HAP-1 (cell line): ENCODE measurements at regions not wholly inside any gene's neighbourhood (a gene's known extent, or its start where the extent isn't known, plus 50 kb on each side); places are given as distances from the start of the nearest gene placed in this dataset.

ENCODE experiments used
- DNase-seq, 2 experiments: peaks; one replicate each; pipeline ENCODE4 v3.0.0-alpha.2; 2016 to 2020; ENCODE audit warnings: low spot score in 2 of 2
- H3K27me3 ChIP-seq: fragments of 250-450 bp; sonication (Bioruptor Pico); 2 replicates; pipeline ENCODE4 v1.5.1; 2020; ENCODE audit warnings: low read depth, mild to moderate bottlenecking, moderate library complexity
- H3K36me3 ChIP-seq: fragments of 250-450 bp; sonication (Bioruptor Pico); replicated peaks from 2 replicates; pipeline ENCODE4 v1.5.1; 2020; ENCODE audit warnings: mild to moderate bottlenecking
- H3K4me1 ChIP-seq: fragments of 250-450 bp; sonication (Bioruptor Pico); 2 replicates; pipeline ENCODE4 v1.5.1; 2020; ENCODE audit warnings: mild to moderate bottlenecking
- H3K4me3 ChIP-seq: fragments of 250-450 bp; sonication (Bioruptor Pico); 2 replicates; pipeline ENCODE4 v1.5.1; 2020; ENCODE audit warnings: mild to moderate bottlenecking, moderate library complexity
- H3K9me3 ChIP-seq: fragments of 250-450 bp; sonication (Bioruptor Pico); 2 replicates; pipeline ENCODE4 v1.5.1; 2020; ENCODE audit warnings: mild to moderate bottlenecking, moderate library complexity
- in situ Hi-C: fragments of 300-500 bp; cut with MboI; formaldehyde crosslinking; loops from 3 replicates; pipeline ENCODE4 v1.14.3; 2020; ENCODE audit warnings: low sequenced_read_pairs, inconsistent platforms, mixed read lengths

GRCh38 chr5:93303291-93303691 is 277.7 kb downstream of the NR2F1-AS1 start:
- in situ Hi-C loops: no loop called here
- DNase-seq: no peak
- Histone ChIP-seq H3K4me1 (peaks cover 32% of the 10 kb centered on the region), H3K4me3 (no peak overlapping the region), H3K27me3 (no peaks in the 10 kb centered on the region), H3K9me3 (no peaks in the 10 kb centered on the region), H3K36me3 (no peaks in the 10 kb centered on the region)

GRCh38 chr5:93302711-93303110 is 278.3 kb downstream of the NR2F1-AS1 start:
- in situ Hi-C loops: no loop called here
- H3K4me1 ChIP-seq: peaks cover 32% of the 10 kb centered on the region
- no peak for DNase-seq

GRCh38 chr5:93300945-93301344 is 280.1 kb downstream of the NR2F1-AS1 start:
- Histone ChIP-seq H3K4me1 (peaks cover 32% of the 10 kb centered on the region), H3K36me3 (no peaks in the 10 kb centered on the region), H3K9me3 (no peaks in the 10 kb centered on the region), H3K4me3 (no peak overlapping the region), H3K27me3 (no peaks in the 10 kb centered on the region)
- in situ Hi-C loops: no loop called here
- DNase-seq: no peak

More at GRCh38 chr5:93302711-93303110, 278.3 kb downstream of the NR2F1-AS1 start:
- no peaks in the 10 kb centered on the region for H3K27me3 ChIP-seq
- no peaks in the 10 kb centered on the region for H3K9me3 ChIP-seq
- H3K4me3 ChIP-seq: no peak overlapping the region
- no peaks in the 10 kb centered on the region for H3K36me3 ChIP-seq

GRCh38 chr5:93300309-93300923 is 280.6 kb downstream of the NR2F1-AS1 start:
- Histone ChIP-seq H3K9me3 (no peaks in the 10 kb centered on the region), H3K36me3 (no peaks in the 10 kb centered on the region), H3K4me1 (peaks cover 32% of the 10 kb centered on the region), H3K4me3 (no peak overlapping the region), H3K27me3 (no peaks in the 10 kb centered on the region)
- in situ Hi-C loops: no loop called here
- no peak for DNase-seq

DNA sequence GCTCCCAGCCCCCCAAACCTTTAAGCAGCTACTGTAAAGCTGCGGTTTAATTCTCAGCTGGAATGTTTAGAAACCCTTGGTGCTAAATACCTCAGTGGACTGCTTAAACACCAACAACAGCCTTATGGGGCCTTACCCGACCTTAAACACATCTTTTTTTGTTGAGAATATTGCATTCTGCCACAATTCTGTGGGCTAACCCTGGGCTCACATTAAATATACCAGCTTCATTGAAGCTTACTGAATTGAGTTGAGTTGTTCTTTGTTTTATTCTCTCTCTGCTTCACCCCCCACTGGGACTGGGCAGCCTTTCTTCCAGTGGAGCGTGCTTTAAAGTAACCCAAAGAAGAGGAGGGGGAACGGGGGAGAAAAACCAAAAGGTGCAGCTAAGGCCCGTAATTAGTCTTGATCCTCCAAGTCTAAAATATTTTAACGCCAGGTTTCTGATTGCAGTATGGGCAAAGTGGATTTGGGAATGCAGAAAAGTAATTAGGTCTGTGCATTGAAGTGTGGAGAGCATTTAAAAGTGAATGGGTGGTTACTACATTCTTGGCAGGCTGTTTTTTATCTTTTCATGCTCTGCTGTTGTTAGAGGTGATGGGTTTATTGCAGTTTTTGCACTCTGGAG is 281.2 kb downstream of the NR2F1-AS1 start:
- Histone ChIP-seq H3K36me3 (no peaks in the 10 kb centered on the region), H3K9me3 (no peaks in the 10 kb centered on the region), H3K4me1 (peaks cover 26% of the 10 kb centered on the region), H3K4me3 (no peak overlapping the region), H3K27me3 (no peaks in the 10 kb centered on the region)
- DNase-seq: peak; percentile 70 to 93
- in situ Hi-C loops: no loop called here

DNA sequence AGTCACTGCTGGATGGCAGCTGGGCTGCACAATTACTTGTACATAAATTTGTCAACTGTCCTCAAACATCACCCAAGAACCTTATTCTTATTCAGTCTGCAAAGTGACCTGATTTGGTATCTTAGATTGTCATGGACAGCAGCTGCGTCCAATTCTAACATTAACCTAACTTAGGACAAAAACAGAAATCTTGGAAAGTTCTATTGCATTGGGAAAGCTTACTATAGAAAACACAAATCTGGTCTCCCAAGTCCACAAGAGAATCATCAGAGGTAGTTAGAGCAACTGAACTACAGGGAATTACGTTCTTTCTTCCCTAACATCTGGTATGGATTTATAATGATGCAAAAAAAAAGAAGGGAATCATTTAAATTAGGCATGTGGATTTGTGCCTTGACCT is 283.9 kb downstream of the NR2F1-AS1 start:
- H3K4me3 ChIP-seq: no peak overlapping the region

GRCh38 chr5:93296338-93296737 is 284.7 kb downstream of the NR2F1-AS1 start:
- no peaks in the 10 kb centered on the region for H3K9me3 ChIP-seq
- no peak overlapping the region for H3K4me3 ChIP-seq
- no peak for DNase-seq
- peaks cover 22% of the 10 kb centered on the region for H3K4me1 ChIP-seq
- H3K36me3 ChIP-seq: no peaks in the 10 kb centered on the region
- in situ Hi-C loops: no loop called here
- no peaks in the 10 kb centered on the region for H3K27me3 ChIP-seq

More for the DNA sequence above, 283.9 kb downstream of the NR2F1-AS1 start:
- no peaks in the 10 kb centered on the region for H3K27me3 ChIP-seq
- peaks cover 22% of the 10 kb centered on the region for H3K4me1 ChIP-seq
- DNase-seq: no peak
- no peaks in the 10 kb centered on the region for H3K9me3 ChIP-seq
- no peaks in the 10 kb centered on the region for H3K36me3 ChIP-seq
- in situ Hi-C loops: no loop called here

GRCh38 chr5:93294996-93295395 is 286.0 kb downstream of the NR2F1-AS1 start:
- peaks cover 12% of the 10 kb centered on the region for H3K4me1 ChIP-seq
- no peaks in the 10 kb centered on the region for H3K36me3 ChIP-seq
- in situ Hi-C loops: no loop called here
- no peaks in the 10 kb centered on the region for H3K27me3 ChIP-seq
- no peak for DNase-seq
- no peak overlapping the region for H3K4me3 ChIP-seq
- no peaks in the 10 kb centered on the region for H3K9me3 ChIP-seq

- no peaks in the 10 kb centered on the region for H3K36me3 ChIP-seq
- H3K9me3 ChIP-seq: no peaks in the 10 kb centered on the region
- H3K4me1 ChIP-seq: peaks cover 5% of the 10 kb centered on the region
- in situ Hi-C loops: no loop called here
- no peaks in the 10 kb centered on the region for H3K27me3 ChIP-seq
- DNase-seq: no peak
- no peak overlapping the region for H3K4me3 ChIP-seq
Observed at GRCh38 chr5:93294199-93294598, 286.8 kb downstream of the NR2F1-AS1 start.

- Histone ChIP-seq H3K4me3 (no peak overlapping the region), H3K4me1 (no peaks in the 10 kb centered on the region), H3K36me3 (no peaks in the 10 kb centered on the region), H3K27me3 (no peaks in the 10 kb centered on the region), H3K9me3 (peaks cover 2% of the 10 kb centered on the region; the same call in 1 of the 2 replicates)
- DNase-seq: no peak
- in situ Hi-C loops: no loop called here
Observed at GRCh38 chr5:93289942-93290341, 291.1 kb downstream of the NR2F1-AS1 start.

DNA sequence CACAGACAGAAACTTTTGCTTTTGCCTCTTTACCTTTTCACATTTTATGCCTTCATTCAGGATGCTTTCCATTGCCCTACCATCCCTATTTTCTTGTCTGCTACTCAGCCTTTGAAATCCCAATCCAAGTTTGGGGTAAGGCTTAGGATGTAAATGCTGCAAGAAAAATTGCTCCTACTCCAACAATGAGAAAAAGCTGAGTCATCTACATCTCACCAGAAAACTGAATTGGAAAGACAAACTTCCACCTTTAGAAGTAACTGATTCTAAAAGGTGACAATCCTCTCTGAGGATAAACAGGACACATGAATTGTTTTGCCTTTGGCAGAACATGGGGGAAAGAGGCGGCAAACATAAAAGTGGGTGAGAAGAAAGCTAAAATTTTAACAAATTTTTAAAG is 295.6 kb downstream of the NR2F1-AS1 start:
- Histone ChIP-seq H3K27me3 (no peaks in the 10 kb centered on the region), H3K9me3 (peaks cover 2% of the 10 kb centered on the region; the same call in 1 of the 2 replicates), H3K36me3 (no peaks in the 10 kb centered on the region), H3K4me1 (no peaks in the 10 kb centered on the region), H3K4me3 (no peak overlapping the region)
- DNase-seq: no peak
- in situ Hi-C loops: no loop called here

- H3K4me1 ChIP-seq: no peaks in the 10 kb centered on the region
- no peak overlapping the region for H3K4me3 ChIP-seq
- in situ Hi-C loops: no loop called here
- peaks cover 2% of the 10 kb centered on the region; the same call in 1 of the 2 replicates for H3K9me3 ChIP-seq
- H3K27me3 ChIP-seq: no peaks in the 10 kb centered on the region
- DNase-seq: no peak
- no peaks in the 10 kb centered on the region for H3K36me3 ChIP-seq
Observed at GRCh38 chr5:93281980-93282772, 298.8 kb downstream of the NR2F1-AS1 start.

- no peak for DNase-seq
- H3K27me3 ChIP-seq: no peaks in the 10 kb centered on the region
- in situ Hi-C loops: no loop called here
Observed at GRCh38 chr5:93280518-93280917, 300.5 kb downstream of the NR2F1-AS1 start.

More at GRCh38 chr5:93280518-93280917, 300.5 kb downstream of the NR2F1-AS1 start:
- Histone ChIP-seq H3K4me1 (no peaks in the 10 kb centered on the region), H3K4me3 (no peak overlapping the region), H3K9me3 (no peaks in the 10 kb centered on the region), H3K36me3 (no peaks in the 10 kb centered on the region)
